Stomach (tissue), 8 donors: ENCODE measurements at regions not wholly inside any gene's neighbourhood (a gene's known extent, or its start where the extent isn't known, plus 50 kb on each side); places are given as distances from the start of the nearest gene placed in this dataset.

ENCODE experiments used
- DNase-seq, 2 donors: peaks; one replicate each; pipeline versions ENCODE4 v3.0.0 to v3.0.0-alpha.2; 2013 to 2019
- H3K27ac ChIP-seq, 5 donors: fragments of 200-600 bp in 4 of 5; sonication (generic) in 4 of 5; one replicate each; pipeline ENCODE4 v1.5.1; 2013 to 2019; ENCODE audit warnings: mild to moderate bottlenecking in 1 of 5, moderate library complexity in 1 of 5
- H3K27me3 ChIP-seq, 3 donors: fragments of 200-600 bp; sonication (generic); one replicate each; pipeline ENCODE4 v1.5.1; 2017 to 2019; ENCODE audit warnings: mixed run types in 1 of 3
- H3K36me3 ChIP-seq, 4 donors: fragments of 200-600 bp; sonication (generic); 1 replicate in 3 of 4; 2 replicates in 1 of 4; pipeline ENCODE4 v1.5.1; 2016 to 2019
- H3K4me1 ChIP-seq, 4 donors: fragments of 200-600 bp; sonication (generic); one replicate each; pipeline ENCODE4 v1.5.1; 2016 to 2019
- H3K4me3 ChIP-seq, 4 donors: fragments of 200-600 bp; sonication (generic) in 3 of 4; one replicate each; pipeline ENCODE4 v1.5.1; 2016 to 2019; ENCODE audit warnings: mild to moderate bottlenecking in 1 of 4
- H3K9me3 ChIP-seq, 4 donors: fragments of 200-600 bp; sonication (generic); one replicate each; pipeline ENCODE4 v1.5.1; 2016 to 2019
- CTCF ChIP-seq, 7 experiments: fragments of 450-650 bp in 4 of 7; fragments of 200-600 bp in 3 of 7; sonication (generic) in 3 of 7; IDR thresholded peaks; one replicate each; pipeline ENCODE4 v1.5.1; 2016 to 2019; ENCODE audit warnings: antibody characterized with exemption in 7 of 7, control low read depth in 2 of 7, mild to moderate bottlenecking in 1 of 7
- EP300 ChIP-seq: sonication (generic); formaldehyde crosslinking; IDR thresholded peaks from one replicate; pipeline ENCODE4 v1.6.1; 2017; ENCODE audit warnings: antibody characterized with exemption
- POLR2A ChIP-seq, 4 donors: fragments of 450-650 bp; IDR thresholded peaks; one replicate each; pipeline ENCODE4 v1.6.1; 2016; ENCODE audit warnings: antibody characterized with exemption in 4 of 4, control low read depth in 2 of 4, mild to moderate bottlenecking in 1 of 4, moderate library complexity in 1 of 4
- POLR2AphosphoS5 ChIP-seq, 3 donors: sonication (generic); formaldehyde crosslinking; IDR thresholded peaks; one replicate each; pipeline ENCODE4 v1.6.1; 2016; ENCODE audit warnings: antibody characterized with exemption in 3 of 3
- WGBS, 5 donors: extraction: QIAGEN DNeasy Blood & Tissue Kit in 3 of 5; methylation state at CpG; one replicate each; pipeline versions ENCODE4 v1.1.5 to v1.1.7; 2013 to 2018; 5-methylcytosine and 5-hydroxymethylcytosine counted together
- intact Hi-C: fragments of 100-400 bp; cut with DNase I; formaldehyde crosslinking; loops from one replicate; pipeline ENCODE4 v1.15.1; 2023; ENCODE audit warnings: low total_unique reads
- donor health status: healthy with polysubstance abuse.
- donor health status: Bipolar disorder and iron deficiency.
- donor health status: healthy.

GRCh38 chr3:190774633-190775032 is 87.9 kb downstream of the GMNC start:
- H3K27me3 ChIP-seq: no peaks in the 10 kb centered on the region
- no peak overlapping the region for H3K27ac ChIP-seq
- intact Hi-C loops: no loop called here
- peaks cover 0 to 16% (median 9%) of the 10 kb centered on the region in 4 donors for H3K9me3 ChIP-seq
- H3K36me3 ChIP-seq: no peaks in the 10 kb centered on the region
- no peak overlapping the region for H3K4me3 ChIP-seq
- TF ChIP-seq CTCF (IDR thresholded peaks at IDR 0.05) (no peak), POLR2AphosphoS5 (IDR thresholded peaks at IDR 0.05) (no peak), POLR2A (IDR thresholded peaks at IDR 0.05) (no peak)
- DNase-seq: no peak
- no peaks in the 10 kb centered on the region for H3K4me1 ChIP-seq

GRCh38 chr3:190773948-190774347 is 88.5 kb downstream of the GMNC start:
- no peaks in the 10 kb centered on the region for H3K4me1 ChIP-seq
- intact Hi-C loops: no loop called here
- TF ChIP-seq EP300: no peak
- H3K27ac ChIP-seq: no peak overlapping the region
- no peaks in the 10 kb centered on the region for H3K36me3 ChIP-seq
- no peak for DNase-seq
- H3K4me3 ChIP-seq: no peak overlapping the region
- peaks cover 0 to 16% (median 9%) of the 10 kb centered on the region in 4 donors for H3K9me3 ChIP-seq
- 75 to 88% (median 85%) methylated on average over 7 of the region's 7 CpGs for WGBS, 5 donors
- no peaks in the 10 kb centered on the region for H3K27me3 ChIP-seq

- Histone ChIP-seq H3K4me1 (no peaks in the 10 kb centered on the region), H3K27ac (no peak overlapping the region), H3K9me3 (peaks cover 0 to 16% (median 9%) of the 10 kb centered on the region in 4 donors), H3K36me3 (no peaks in the 10 kb centered on the region), H3K4me3 (no peak overlapping the region), H3K27me3 (no peaks in the 10 kb centered on the region)
- no peak for TF ChIP-seq POLR2AphosphoS5 (IDR thresholded peaks at IDR 0.05)
- no peak for TF ChIP-seq CTCF (IDR thresholded peaks at IDR 0.05)
- TF ChIP-seq POLR2A (IDR thresholded peaks at IDR 0.05): no peak
- TF ChIP-seq EP300: no peak
- no peak for DNase-seq
- intact Hi-C loops: no loop called here
- WGBS, 5 donors: 92 to 96% (median 94%) methylated on average over 2 of the region's 2 CpGs
Measured at GRCh38 chr3:190772831-190773230, 89.7 kb downstream of the GMNC start.

- Histone ChIP-seq H3K27me3 (no peaks in the 10 kb centered on the region), H3K27ac (no peak overlapping the region), H3K4me3 (no peak overlapping the region), H3K9me3 (peaks cover 0 to 15% (median 8%) of the 10 kb centered on the region in 4 donors), H3K4me1 (no peaks in the 10 kb centered on the region), H3K36me3 (no peaks in the 10 kb centered on the region)
- DNase-seq: peak in 1 of 2 donors; percentile 3
- no peak for TF ChIP-seq POLR2AphosphoS5 (IDR thresholded peaks at IDR 0.05)
- no peak for TF ChIP-seq CTCF (IDR thresholded peaks at IDR 0.05)
- no peak for TF ChIP-seq EP300
- TF ChIP-seq POLR2A (IDR thresholded peaks at IDR 0.05): no peak
- WGBS, 5 donors: 75 to 86% (median 84%) methylated on average over 3 of the region's 3 CpGs
- intact Hi-C loops: no loop called here
Measured at GRCh38 chr3:190768891-190769290, 93.6 kb downstream of the GMNC start.

GRCh38 chr3:190767851-190768250 is 94.6 kb downstream of the GMNC start:
- WGBS, 5 donors: 82 to 90% (median 89%) methylated on average over 2 of the region's 2 CpGs
- intact Hi-C loops: no loop called here
- Histone ChIP-seq H3K36me3 (no peaks in the 10 kb centered on the region), H3K4me1 (no peaks in the 10 kb centered on the region), H3K27me3 (no peaks in the 10 kb centered on the region), H3K27ac (no peak overlapping the region), H3K9me3 (peaks cover 0 to 4% (median under 1%) of the 10 kb centered on the region in 4 donors), H3K4me3 (no peak overlapping the region)
- no peak for DNase-seq
- no peak for TF ChIP-seq POLR2A (IDR thresholded peaks at IDR 0.05)
- TF ChIP-seq CTCF (IDR thresholded peaks at IDR 0.05): no peak
- no peak for TF ChIP-seq POLR2AphosphoS5 (IDR thresholded peaks at IDR 0.05)
- no peak for TF ChIP-seq EP300
